ENCODE measurements at regions not wholly inside any gene's neighbourhood (a gene's known extent, or its start where the extent isn't known, plus 50 kb on each side); places are given as distances from the start of the nearest gene placed in this dataset.

DNA sequence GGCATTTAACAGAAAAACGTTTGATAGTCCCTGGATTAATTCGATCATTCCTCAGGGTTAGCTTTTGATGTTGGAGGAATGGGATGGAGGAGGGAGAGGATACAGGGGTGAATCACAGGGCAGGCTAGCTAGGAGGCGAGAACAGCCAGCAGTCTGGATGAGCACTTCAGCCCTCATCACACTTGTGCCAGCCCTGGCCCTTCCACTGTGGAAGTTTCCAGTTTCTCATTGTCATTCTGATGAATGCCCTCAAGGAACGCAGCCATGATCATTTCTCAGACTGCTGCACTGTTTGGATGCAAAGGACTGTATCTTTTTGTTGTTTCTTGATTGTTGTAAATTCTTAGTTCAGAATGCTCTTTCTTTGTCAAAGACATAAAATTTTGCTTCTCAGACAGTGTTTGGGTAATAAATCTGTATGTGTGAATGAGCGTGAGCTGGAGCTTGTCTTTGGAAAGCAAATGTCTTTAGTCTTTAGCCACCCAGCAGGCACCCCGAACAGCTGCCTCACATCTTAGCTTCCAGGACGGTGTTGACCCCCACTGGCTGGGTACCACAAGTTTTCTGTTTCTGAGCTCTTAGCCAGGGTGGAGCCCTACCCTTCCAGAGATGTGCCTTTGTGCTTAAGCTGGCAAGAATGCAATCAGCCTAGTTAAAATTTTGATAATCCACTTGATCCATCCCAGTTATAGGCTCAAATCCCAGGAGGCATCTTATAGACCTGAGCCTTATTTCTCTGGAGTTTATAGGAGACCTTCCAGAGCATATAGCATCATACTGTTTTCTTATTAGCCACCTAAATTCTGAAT is 121.1 kb downstream of the PDCD6IP start:
- H3K36me3 ChIP-seq (ENCODE audit: control insufficient read depth, insufficient read depth, low read length) = no peaks in the 10 kb centered on the region
- POLR2A ChIA-PET = no interaction called here
- no peaks in the 10 kb centered on the region for H3K4me1 ChIP-seq (ENCODE audit: control insufficient read depth, insufficient read depth, low read length)
- TF ChIP-seq TCF7L2 (IDR thresholded peaks at IDR 0.05; ENCODE audit: low read depth, low read length) (no peak), CTCF (IDR thresholded peaks at IDR 0.05) (no peak), REST (IDR thresholded peaks at IDR 0.05; ENCODE audit: insufficient read depth in 1 of 2, low read depth in 2 of 2, low read length in 1 of 2) (no peak), SIN3A (IDR thresholded peaks at IDR 0.05; ENCODE audit: borderline replicate concordance, insufficient read depth, low read depth, low read length) (no peak), POLR2AphosphoS5 (IDR thresholded peaks at IDR 0.05; ENCODE audit: low read depth, low read length) (no peak)
- in situ Hi-C loops (cut with HindIII; ENCODE audit: low pct_unique_long_range_greater_than_20kb, low sequenced_read_pairs) = no loop called here
- ATAC-seq (no peak), DNase-seq (ENCODE audit: low read depth, low spot score) (no peak)
- no peak overlapping the region for H3K27ac ChIP-seq (ENCODE audit: low read length)
- H3K27me3 ChIP-seq (ENCODE audit: control insufficient read depth, insufficient read depth, low read length) = no peaks in the 10 kb centered on the region
- no peak overlapping the region for H3K4me3 ChIP-seq (ENCODE audit: low read depth in 2 of 2, low read length in 2 of 2)
- intact Hi-C loops (cut with micrococcal nuclease; ENCODE audit: unreplicated experiment) = no loop called here
- H3K9me3 ChIP-seq (ENCODE audit: control insufficient read depth, insufficient read depth, low read depth, low read length) = no peaks in the 10 kb centered on the region
- no TSS peak for BruUV-seq (replicated peaks)
- CTCF ChIA-PET = no interaction called here

- ATAC-seq = no peak
- Histone ChIP-seq H3K4me1 (ENCODE audit: control insufficient read depth, insufficient read depth, low read length) (no peaks in the 10 kb centered on the region), H3K9me3 (ENCODE audit: control insufficient read depth, insufficient read depth, low read depth, low read length) (no peaks in the 10 kb centered on the region), H3K27ac (ENCODE audit: low read length) (no peak overlapping the region), H3K27me3 (ENCODE audit: control insufficient read depth, insufficient read depth, low read length) (no peaks in the 10 kb centered on the region), H3K36me3 (ENCODE audit: control insufficient read depth, insufficient read depth, low read length) (no peaks in the 10 kb centered on the region), H3K4me3 (ENCODE audit: low read depth in 2 of 2, low read length in 2 of 2) (no peak overlapping the region)
- in situ Hi-C loops (cut with HindIII; ENCODE audit: low pct_unique_long_range_greater_than_20kb, low sequenced_read_pairs) = no loop called here
- TF ChIP-seq TCF7L2 (IDR thresholded peaks at IDR 0.05; ENCODE audit: low read depth, low read length) (no peak), POLR2AphosphoS5 (IDR thresholded peaks at IDR 0.05; ENCODE audit: low read depth, low read length) (no peak), REST (IDR thresholded peaks at IDR 0.05; ENCODE audit: insufficient read depth in 1 of 2, low read depth in 2 of 2, low read length in 1 of 2) (no peak), CTCF (IDR thresholded peaks at IDR 0.05) (no peak), SIN3A (IDR thresholded peaks at IDR 0.05; ENCODE audit: borderline replicate concordance, insufficient read depth, low read depth, low read length) (no peak)
- intact Hi-C loops (cut with micrococcal nuclease; ENCODE audit: unreplicated experiment) = no loop called here
- CTCF ChIA-PET = no interaction called here
- POLR2A ChIA-PET = no interaction called here
- BruUV-seq (replicated peaks) = no TSS peak
- no peak for DNase-seq (ENCODE audit: low read depth, low spot score)
Observed at GRCh38 chr3:33920511-33920910, 122.1 kb downstream of the PDCD6IP start.
